Erythroblast (primary cell): ENCODE measurements at regions not wholly inside any gene's neighbourhood (a gene's known extent, or its start where the extent isn't known, plus 50 kb on each side); places are given as distances from the start of the nearest gene placed in this dataset.
"Not testable (repeated sequence)": the region's sequence is repeated elsewhere in the genome, so short reads cannot be mapped to it uniquely, and the experiment has no call there.

ENCODE experiments used
- GATA1 ChIP-seq: IDR thresholded peaks from 2 replicates; pipeline ENCODE4 v1.6.1; 2011; ENCODE audit warnings: low read depth, mild to moderate bottlenecking, control low read depth, low read length, moderate library complexity
- POLR2A ChIP-seq: IDR thresholded peaks from 2 replicates; pipeline ENCODE4 v1.6.1; 2011; ENCODE audit warnings: mild to moderate bottlenecking, low read length

- not testable (repeated sequence) for TF ChIP-seq POLR2A, GATA1
Observed at GRCh38 chr9:41839786-41840185, 289.4 kb downstream of the CNTNAP3B start.
